22Rv1 (cell line): ENCODE measurements at regions not wholly inside any gene's neighbourhood (a gene's known extent, or its start where the extent isn't known, plus 50 kb on each side); places are given as distances from the start of the nearest gene placed in this dataset.

Experiments
- ZFX ChIP-seq: fragments of 450-650 bp; IDR thresholded peaks from 2 replicates; pipeline ENCODE4 v1.6.1; 2017; ENCODE audit warnings: antibody characterized with exemption, borderline replicate concordance
- TF ChIP-seq, protein P1 (sequence below): fragments of 450-650 bp; IDR thresholded peaks from 2 replicates; pipeline ENCODE4 v1.5.1; 2017; ENCODE audit warnings: mild to moderate bottlenecking

DNA sequence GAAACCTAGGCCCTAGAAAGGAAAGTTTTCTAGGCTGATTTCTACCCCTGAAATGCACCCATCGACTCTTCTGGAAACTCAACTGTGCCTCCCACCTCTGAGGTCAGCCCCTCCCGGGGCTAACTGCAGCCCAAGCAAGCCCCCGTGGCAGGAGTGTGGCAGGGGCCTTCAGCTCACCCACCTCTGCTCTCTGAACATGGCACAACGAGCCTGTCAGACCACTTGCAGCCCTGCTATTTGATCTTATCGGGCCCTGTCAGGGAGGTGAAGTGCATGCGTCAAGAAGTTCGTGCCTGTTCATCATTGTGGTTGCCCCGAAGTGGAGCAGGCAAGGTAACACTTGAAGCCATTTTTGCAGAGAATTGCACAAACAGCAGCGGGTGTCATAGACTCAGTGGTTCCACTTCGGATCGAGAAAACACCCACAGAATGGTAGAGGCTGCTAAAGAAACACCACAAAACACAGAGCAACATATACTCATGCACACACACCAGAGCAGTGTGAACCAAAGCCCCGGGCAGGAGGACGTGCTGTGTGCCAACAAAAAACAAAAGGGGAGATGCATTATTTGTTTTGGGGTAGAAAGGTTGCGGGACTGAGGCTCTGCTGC is 262.7 kb downstream of the ETS1 start:
- TF ChIP-seq, protein P1, sequence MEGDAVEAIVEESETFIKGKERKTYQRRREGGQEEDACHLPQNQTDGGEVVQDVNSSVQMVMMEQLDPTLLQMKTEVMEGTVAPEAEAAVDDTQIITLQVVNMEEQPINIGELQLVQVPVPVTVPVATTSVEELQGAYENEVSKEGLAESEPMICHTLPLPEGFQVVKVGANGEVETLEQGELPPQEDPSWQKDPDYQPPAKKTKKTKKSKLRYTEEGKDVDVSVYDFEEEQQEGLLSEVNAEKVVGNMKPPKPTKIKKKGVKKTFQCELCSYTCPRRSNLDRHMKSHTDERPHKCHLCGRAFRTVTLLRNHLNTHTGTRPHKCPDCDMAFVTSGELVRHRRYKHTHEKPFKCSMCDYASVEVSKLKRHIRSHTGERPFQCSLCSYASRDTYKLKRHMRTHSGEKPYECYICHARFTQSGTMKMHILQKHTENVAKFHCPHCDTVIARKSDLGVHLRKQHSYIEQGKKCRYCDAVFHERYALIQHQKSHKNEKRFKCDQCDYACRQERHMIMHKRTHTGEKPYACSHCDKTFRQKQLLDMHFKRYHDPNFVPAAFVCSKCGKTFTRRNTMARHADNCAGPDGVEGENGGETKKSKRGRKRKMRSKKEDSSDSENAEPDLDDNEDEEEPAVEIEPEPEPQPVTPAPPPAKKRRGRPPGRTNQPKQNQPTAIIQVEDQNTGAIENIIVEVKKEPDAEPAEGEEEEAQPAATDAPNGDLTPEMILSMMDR: no peak
- no peak for TF ChIP-seq ZFX
